Heart left ventricle (tissue), 13 donors: ENCODE measurements at regions not wholly inside any gene's neighbourhood (a gene's known extent, or its start where the extent isn't known, plus 50 kb on each side); places are given as distances from the start of the nearest gene placed in this dataset.
"Not testable (repeated sequence)": the region's sequence is repeated elsewhere in the genome, so short reads cannot be mapped to it uniquely, and the experiment has no call there.

Experiments
- CTCF ChIP-seq, 12 donors: fragments of 200-600 bp; sonication (generic) in 4 of 12; IDR thresholded peaks; one replicate each; pipeline versions ENCODE4 v1.5.0 to v1.8.0; 2018 to 2022; ENCODE audit warnings: antibody characterized with exemption in 12 of 12, mild to moderate bottlenecking in 5 of 12
- POLR2A ChIP-seq, 2 donors: fragments of 450-650 bp; IDR thresholded peaks; one replicate each; pipeline ENCODE4 v1.6.1; 2017; ENCODE audit warnings: antibody characterized with exemption in 2 of 2, mild to moderate bottlenecking in 2 of 2, moderate library complexity in 2 of 2
- donor health status: ischemic (EF 13 %, LVEDD 7.1; RV severe dilation, severe dysfunction).
- donor health status: DM: no; HTN: yes; CAD: no.
- donor health status: DM: no; HTN: no; CAD: no.
- donor health status: ischemic (EF 25% LVEDD 6.9; RV normal size, moderate dysfunction).
- donor health status: ischemic (EF 25% LVEDD 5.7; RV mildly dilated, moderate dysfunction).
- donor health status: ischemic (EF 35%, LVEDD 5.7; RV mildly dilated, moderate dysfunction).
- donor health status: nonischemic (EF 11% LVEDD 7.7; RV severe dilation, severe dysfunction).
- donor health status: DM: yes; HTN: yes; CAD: no.
- donor health status: PGD.
- donor health status: ischemic (EF 29% LVEDD 5.4; RV normal size, mild dysfunction).
- donor health status: nonischemic (EF 23%, LVEDD 6.1; RV moderate dilation, normal function).

- not testable (repeated sequence) for TF ChIP-seq CTCF, POLR2A (IDR thresholded peaks at IDR 0.05)
These were observed 372.2 kb downstream of the NKX6-1 start for GRCh38 chr4:84126911-84127310.
